Mucosa of descending colon (tissue), 3 donors: ENCODE measurements at regions not wholly inside any gene's neighbourhood (a gene's known extent, or its start where the extent isn't known, plus 50 kb on each side); places are given as distances from the start of the nearest gene placed in this dataset.

Source experiments
- ATAC-seq: fragments of 200-7000 bp; cut with Tn5 transposase; one replicate; pipeline ENCODE4 v1.9.1; 2020; ENCODE audit warnings: mild to moderate bottlenecking, moderate library complexity
- DNase-seq, 3 donors: peaks; one replicate each; pipeline ENCODE4 v3.0.0-alpha.2; 2020
- H3K36me3 ChIP-seq: fragments of 200-600 bp; one replicate; pipeline ENCODE4 v1.8.0; 2021; ENCODE audit warnings: low read depth, mild to moderate bottlenecking
- H3K4me1 ChIP-seq: fragments of 200-600 bp; one replicate; pipeline ENCODE4 v1.8.0; 2021; ENCODE audit warnings: low read depth, mild to moderate bottlenecking
- H3K4me3 ChIP-seq: fragments of 200-600 bp; one replicate; pipeline ENCODE4 v1.8.0; 2021; ENCODE audit warnings: mild to moderate bottlenecking
- H3K9me3 ChIP-seq: fragments of 200-600 bp; one replicate; pipeline ENCODE4 v1.8.0; 2021; ENCODE audit warnings: mild to moderate bottlenecking
- intact Hi-C, 2 donors: fragments of 100-400 bp; cut with DNase I in 1 of 2; cut with micrococcal nuclease in 1 of 2; formaldehyde crosslinking; loops; one replicate each; pipeline versions ENCODE4 v1.11.0 to v1.11.1; 2022; cut with DNase I, micrococcal nuclease
- TF ChIP-seq, protein P1 (sequence below): fragments of 200-600 bp; IDR thresholded peaks from one replicate; pipeline ENCODE4 v1.8.0; 2022; ENCODE audit warnings: antibody characterized with exemption, mild to moderate bottlenecking
- donor health status: DM: no; HTN: no; CAD: no; lungs with moderate emphysema.
- donor health status: DM: no; HTN: no; CAD: no.
- donor health status: DM: no; HTN: yes; CAD: no.

DNA sequence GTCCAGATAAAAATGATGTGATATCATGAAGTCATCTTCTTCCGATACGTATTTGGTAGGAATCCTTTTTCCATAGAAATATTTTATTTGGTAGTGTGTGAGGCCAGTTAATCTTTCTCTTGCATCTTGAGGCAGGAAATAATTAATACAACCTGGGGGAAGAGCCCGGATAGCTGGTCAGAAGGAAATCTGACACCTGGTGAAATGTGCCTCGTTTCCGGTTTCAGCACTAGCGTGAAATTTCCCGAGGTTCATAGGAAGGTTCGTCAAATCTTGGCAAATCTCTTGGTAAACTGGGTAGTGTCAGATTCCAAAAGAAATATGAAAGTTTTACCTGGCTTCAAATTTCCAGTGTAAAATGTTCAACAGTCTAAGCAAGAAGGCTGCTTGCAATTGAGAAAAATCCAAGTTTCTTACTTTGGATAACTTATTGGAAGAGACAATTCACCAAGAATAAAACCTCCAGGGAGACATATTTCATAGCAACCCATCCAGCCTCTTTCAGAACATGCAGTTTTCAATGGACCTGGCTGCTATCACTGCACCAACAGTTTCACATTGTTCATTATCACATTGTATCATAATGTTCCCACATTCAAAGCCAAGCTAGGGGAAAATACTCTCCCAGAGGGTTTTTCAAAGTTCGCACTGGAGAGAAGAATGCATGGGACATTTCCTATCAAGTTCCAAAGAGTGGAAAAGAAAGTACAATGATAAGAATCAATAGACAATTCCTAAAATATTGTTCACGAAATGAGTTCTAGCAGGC, 454.5 kb upstream of the CITED2 start:
- no peak for DNase-seq
- TF ChIP-seq, protein P1, sequence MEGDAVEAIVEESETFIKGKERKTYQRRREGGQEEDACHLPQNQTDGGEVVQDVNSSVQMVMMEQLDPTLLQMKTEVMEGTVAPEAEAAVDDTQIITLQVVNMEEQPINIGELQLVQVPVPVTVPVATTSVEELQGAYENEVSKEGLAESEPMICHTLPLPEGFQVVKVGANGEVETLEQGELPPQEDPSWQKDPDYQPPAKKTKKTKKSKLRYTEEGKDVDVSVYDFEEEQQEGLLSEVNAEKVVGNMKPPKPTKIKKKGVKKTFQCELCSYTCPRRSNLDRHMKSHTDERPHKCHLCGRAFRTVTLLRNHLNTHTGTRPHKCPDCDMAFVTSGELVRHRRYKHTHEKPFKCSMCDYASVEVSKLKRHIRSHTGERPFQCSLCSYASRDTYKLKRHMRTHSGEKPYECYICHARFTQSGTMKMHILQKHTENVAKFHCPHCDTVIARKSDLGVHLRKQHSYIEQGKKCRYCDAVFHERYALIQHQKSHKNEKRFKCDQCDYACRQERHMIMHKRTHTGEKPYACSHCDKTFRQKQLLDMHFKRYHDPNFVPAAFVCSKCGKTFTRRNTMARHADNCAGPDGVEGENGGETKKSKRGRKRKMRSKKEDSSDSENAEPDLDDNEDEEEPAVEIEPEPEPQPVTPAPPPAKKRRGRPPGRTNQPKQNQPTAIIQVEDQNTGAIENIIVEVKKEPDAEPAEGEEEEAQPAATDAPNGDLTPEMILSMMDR: no peak
- intact Hi-C loops: no loop called here
- Histone ChIP-seq H3K36me3 (no peaks in the 10 kb centered on the region), H3K9me3 (no peaks in the 10 kb centered on the region), H3K4me1 (no peaks in the 10 kb centered on the region), H3K4me3 (no peak overlapping the region)
- ATAC-seq: no peak

DNA sequence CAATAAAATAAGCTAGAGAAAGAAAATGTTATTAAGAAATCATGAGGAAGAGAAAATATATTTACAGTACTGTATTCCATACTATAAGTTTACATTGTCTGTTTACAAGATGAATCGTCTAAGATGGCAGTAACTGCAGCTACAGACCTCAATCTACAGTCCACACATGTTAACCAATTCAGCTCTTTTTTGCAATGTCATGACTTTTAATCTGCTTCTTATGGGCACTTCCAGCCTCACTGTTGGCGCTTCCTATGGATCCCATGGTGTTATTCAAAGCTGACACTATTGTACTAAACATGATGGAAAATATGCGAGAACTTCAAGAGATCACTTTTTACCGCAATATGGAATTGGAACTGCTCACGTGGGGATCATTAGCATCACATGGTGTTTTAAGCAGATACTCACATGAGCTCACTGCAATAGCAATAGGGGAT, 451.5 kb upstream of the CITED2 start:
- H3K4me3 ChIP-seq: no peak overlapping the region
- DNase-seq (no peak), ATAC-seq (no peak)
- no peaks in the 10 kb centered on the region for H3K4me1 ChIP-seq
- TF ChIP-seq, protein P1: no peak
- intact Hi-C loops: no loop called here
- H3K9me3 ChIP-seq: no peaks in the 10 kb centered on the region
- H3K36me3 ChIP-seq: no peaks in the 10 kb centered on the region

DNA sequence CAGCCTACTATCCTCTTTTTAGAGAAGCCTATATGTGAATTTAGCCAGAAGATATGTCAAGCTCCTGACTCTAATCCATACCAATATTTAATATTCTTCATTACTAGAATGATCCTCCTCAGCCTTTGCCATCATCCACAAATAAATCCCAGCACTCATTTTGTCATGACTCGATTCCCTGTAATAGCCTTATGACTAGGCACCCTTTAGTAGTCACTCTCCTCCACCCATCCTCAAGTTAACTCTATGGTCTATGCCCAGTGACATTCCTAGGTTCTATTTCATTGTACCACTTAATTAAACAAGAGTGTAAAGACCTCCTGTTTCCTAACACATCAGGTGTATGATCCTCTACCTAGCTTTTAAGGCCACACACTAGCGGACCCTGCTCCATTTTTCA, 450.4 kb upstream of the CITED2 start:
- Histone ChIP-seq H3K4me1 (no peaks in the 10 kb centered on the region), H3K9me3 (no peaks in the 10 kb centered on the region), H3K4me3 (no peak overlapping the region), H3K36me3 (no peaks in the 10 kb centered on the region)
- TF ChIP-seq, protein P1: no peak
- intact Hi-C loops: no loop called here
- no peak for DNase-seq
- ATAC-seq: no peak

DNA sequence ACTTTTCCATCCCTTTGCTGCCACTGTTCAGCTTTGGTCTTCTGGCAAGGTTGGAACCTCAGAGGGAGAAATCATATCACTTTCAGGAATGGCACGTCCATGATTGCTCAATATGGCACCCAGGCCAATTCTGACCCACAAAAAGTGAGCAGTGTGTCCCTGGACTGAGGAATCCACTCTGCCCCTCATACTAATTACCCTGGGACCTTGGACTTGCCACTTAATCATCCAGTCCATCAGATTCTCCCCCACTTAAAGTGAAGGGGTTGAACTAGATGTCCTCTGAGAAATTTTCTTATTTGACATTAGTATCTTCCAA, 449.3 kb upstream of the CITED2 start:
- Histone ChIP-seq H3K9me3 (no peaks in the 10 kb centered on the region), H3K4me1 (no peaks in the 10 kb centered on the region), H3K36me3 (no peaks in the 10 kb centered on the region), H3K4me3 (no peak overlapping the region)
- ATAC-seq (no peak), DNase-seq (no peak)
- intact Hi-C loops: no loop called here
- TF ChIP-seq, protein P1: no peak

DNA sequence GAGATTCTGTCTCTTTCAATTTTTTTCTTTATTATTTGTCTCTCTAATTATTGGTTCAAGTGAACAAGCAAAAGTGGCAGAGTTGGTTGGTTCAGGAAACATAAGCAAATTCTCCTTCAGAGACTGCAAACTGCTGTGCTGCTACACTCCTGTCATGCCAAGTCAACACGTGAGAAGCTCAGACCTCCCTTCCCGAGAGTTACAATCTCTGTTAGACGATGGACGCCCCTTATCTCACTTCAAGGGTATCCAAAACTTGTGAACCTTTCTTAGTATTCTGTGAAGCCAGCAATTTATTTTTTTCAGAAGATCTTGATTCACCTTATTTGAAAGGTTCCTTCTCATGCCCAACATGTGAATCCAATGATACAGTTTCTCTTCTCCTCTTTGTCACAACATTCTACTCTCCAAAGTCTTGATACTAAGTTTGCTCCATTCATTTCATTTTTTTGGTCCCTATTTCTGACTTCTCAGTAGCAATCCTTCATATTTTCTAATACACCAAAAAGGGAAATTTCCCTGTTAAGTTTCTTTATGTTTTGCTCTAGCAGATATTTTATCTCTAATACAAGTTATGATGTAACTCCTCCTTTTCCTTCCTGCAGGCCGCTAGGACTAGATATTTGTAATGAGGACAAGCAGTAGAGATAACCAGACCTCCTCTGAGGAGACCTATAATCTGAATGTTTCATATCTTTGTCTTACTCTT, 448.8 kb upstream of the CITED2 start:
- intact Hi-C loops: no loop called here
- no peak for DNase-seq
- no peak for ATAC-seq
- Histone ChIP-seq H3K4me1 (no peaks in the 10 kb centered on the region), H3K4me3 (no peak overlapping the region), H3K36me3 (no peaks in the 10 kb centered on the region), H3K9me3 (no peaks in the 10 kb centered on the region)
- TF ChIP-seq, protein P1: no peak
